ENCODE measurements at regions not wholly inside any gene's neighbourhood (a gene's known extent, or its start where the extent isn't known, plus 50 kb on each side); places are given as distances from the start of the nearest gene placed in this dataset.
"Not testable (repeated sequence)": the region's sequence is repeated elsewhere in the genome, so short reads cannot be mapped to it uniquely, and the experiment has no call there.

- no peak for ATAC-seq
- TF ChIP-seq POLR2A (IDR thresholded peaks at IDR 0.05) (no peak), CTCF (IDR thresholded peaks at IDR 0.05) (no peak)
- no peak for DNase-seq
- Histone ChIP-seq H3K4me3 (no peak overlapping the region), H3K36me3 (replicated peaks in 1 of 2; ENCODE audit: insufficient read depth in 1 of 2, low read depth in 2 of 2) (no peaks in the 10 kb centered on the region), H3K27me3 (no peaks in the 10 kb centered on the region), H3K27ac (no peak overlapping the region), H3K9me3 (no peaks in the 10 kb centered on the region), H3K4me1 (no peaks in the 10 kb centered on the region)
- WGBS, 2 donors: 53 to 61% methylated on average over 2 of the region's 2 CpGs
- intact Hi-C loops (cut with DNase I): no loop called here
Observed at GRCh38 chrX:124260845-124261244, 71.6 kb upstream of the TEX13D start.

GRCh38 chrX:124263743-124264142 is 68.7 kb upstream of the TEX13D start:
- no peak for ATAC-seq
- 59 to 90% methylated on average over 4 of the region's 4 CpGs for WGBS, 2 donors
- H3K4me1 ChIP-seq: no peaks in the 10 kb centered on the region
- no peak overlapping the region for H3K27ac ChIP-seq
- H3K36me3 ChIP-seq (replicated peaks in 1 of 2; ENCODE audit: insufficient read depth in 1 of 2, low read depth in 2 of 2): no peaks in the 10 kb centered on the region
- TF ChIP-seq POLR2A (IDR thresholded peaks at IDR 0.05) (no peak), CTCF (IDR thresholded peaks at IDR 0.05) (no peak)
- intact Hi-C loops (cut with DNase I): no loop called here
- no peaks in the 10 kb centered on the region for H3K27me3 ChIP-seq
- DNase-seq: no peak
- no peak overlapping the region for H3K4me3 ChIP-seq
- no peaks in the 10 kb centered on the region for H3K9me3 ChIP-seq

- Histone ChIP-seq H3K27me3 (no peaks in the 10 kb centered on the region), H3K4me1 (no peaks in the 10 kb centered on the region), H3K36me3 (replicated peaks in 1 of 2; ENCODE audit: insufficient read depth in 1 of 2, low read depth in 2 of 2) (no peaks in the 10 kb centered on the region), H3K27ac (no peak overlapping the region), H3K4me3 (no peak overlapping the region), H3K9me3 (no peaks in the 10 kb centered on the region)
- no peak for TF ChIP-seq POLR2A (IDR thresholded peaks at IDR 0.05)
- TF ChIP-seq CTCF (IDR thresholded peaks at IDR 0.05): no peak
- DNase-seq (no peak), ATAC-seq (no peak)
- intact Hi-C loops (cut with DNase I): no loop called here
Observed at GRCh38 chrX:124268099-124268498, 64.4 kb upstream of the TEX13D start.

GRCh38 chrX:124269881-124270280 is 62.6 kb upstream of the TEX13D start:
- Histone ChIP-seq H3K27me3 (no peaks in the 10 kb centered on the region), H3K36me3 (replicated peaks in 1 of 2; ENCODE audit: insufficient read depth in 1 of 2, low read depth in 2 of 2) (no peaks in the 10 kb centered on the region), H3K4me1 (no peaks in the 10 kb centered on the region), H3K9me3 (no peaks in the 10 kb centered on the region), H3K4me3 (no peak overlapping the region), H3K27ac (no peak overlapping the region)
- DNase-seq (no peak), ATAC-seq (no peak)
- TF ChIP-seq CTCF (IDR thresholded peaks at IDR 0.05) (no peak), POLR2A (IDR thresholded peaks at IDR 0.05) (no peak)
- intact Hi-C loops (cut with DNase I): no loop called here
- 87 to 100% methylated on average over 2 of the region's 2 CpGs for WGBS, 2 donors

- intact Hi-C loops (cut with DNase I); H3K4me1 ChIP-seq; H3K36me3 ChIP-seq (replicated peaks in 1 of 2; ENCODE audit: insufficient read depth in 1 of 2, low read depth in 2 of 2); H3K27ac ChIP-seq; H3K27me3 ChIP-seq; ATAC-seq; DNase-seq; H3K9me3 ChIP-seq; H3K4me3 ChIP-seq: not testable (repeated sequence)
Observed at GRCh38 chrX:124271599-124271998, 60.9 kb upstream of the TEX13D start.
